GM12878 (cell line): ENCODE measurements at regions not wholly inside any gene's neighbourhood (a gene's known extent, or its start where the extent isn't known, plus 50 kb on each side); places are given as distances from the start of the nearest gene placed in this dataset.

Experiments
- ATAC-seq: fragments of 200-7000 bp; cut with Tn5 transposase; 3 replicates; pipeline ENCODE4 v1.9.1; 2020; ENCODE audit warnings: mild to moderate bottlenecking, moderate library complexity
- BruUV-seq: library from RNA; stranded (reverse); fragments of 400-500 nt; replicated peaks from 2 replicates; lab custom pipeline; 2021; lab: Mats Ljungman, UMichigan
- CTCF ChIA-PET: fragments of 300-600 bp; sonication (Branson Sonifier 250); formaldehyde crosslinking; extraction: SDS; loops from one replicate; lab custom pipeline; 2021; ENCODE audit warnings: inconsistent platforms; lab: Yijun Ruan, JAX
- POLR2A ChIA-PET: fragments of 350-600 bp; formaldehyde crosslinking; extraction: SDS; loops from one replicate; lab custom pipeline; 2021; ENCODE audit warnings: inconsistent platforms; lab: Charles Lee
- RAD21 ChIA-PET: fragments of 300-600 bp; sonication (Branson Sonifier 250); formaldehyde crosslinking; loops from one replicate; lab custom pipeline; 2023; ENCODE audit warnings: antibody characterized with exemption; ENCODE audit not compliant: unreplicated experiment; lab: Charles Lee
- SMC1A ChIA-PET: fragments of 300-600 bp; sonication (Branson Sonifier 250); formaldehyde crosslinking; loops from one replicate; lab custom pipeline; 2023; ENCODE audit not compliant: unreplicated experiment, uncharacterized antibody; lab: Charles Lee
- DNase-seq: peaks from one replicate; pipeline ENCODE4 v3.0.0-alpha.2; 2011; ENCODE audit warnings: low read depth, low spot score
- FAIRE-seq: peaks from 3 replicates; lab custom pipeline; 2011; peaks lifted over from hg19 to GRCh38; lab: Jason Lieb, UNC
- H2AFZ ChIP-seq: 2 replicates; pipeline ENCODE4 v1.6.0; 2011; ENCODE audit warnings: low read depth, low read length, control low read depth; ENCODE audit not compliant: control insufficient read depth
- H3K27ac ChIP-seq: 2 replicates; pipeline ENCODE4 v1.5.1; 2011; ENCODE audit warnings: control low read depth; ENCODE audit not compliant: control insufficient read depth, insufficient read depth
- H3K27me3 ChIP-seq, 2 experiments: replicated peaks in 1 of 2; 2 replicates each; pipeline versions ENCODE4 v1.6.0 to v1.6.1; 2011; ENCODE audit warnings: low read length in 1 of 2; ENCODE audit not compliant: control insufficient read depth in 2 of 2, insufficient read depth in 2 of 2
- H3K36me3 ChIP-seq, 2 experiments: 2 replicates each; pipeline ENCODE4 v1.5.1; 2011; ENCODE audit warnings: low read length in 1 of 2; ENCODE audit not compliant: control insufficient read depth in 2 of 2, insufficient read depth in 2 of 2
- H3K4me1 ChIP-seq: 2 replicates; pipeline ENCODE4 v1.6.1; 2011; ENCODE audit warnings: mild to moderate bottlenecking, low read length, moderate library complexity, mixed read lengths; ENCODE audit not compliant: control insufficient read depth, insufficient read depth
- H3K4me2 ChIP-seq: 2 replicates; pipeline ENCODE4 v1.6.0; 2011; ENCODE audit warnings: control low read depth; ENCODE audit not compliant: control insufficient read depth, insufficient read depth
- H3K4me3 ChIP-seq: fragments of 200-600 bp; sonication (generic); 2 replicates; pipeline ENCODE4 v1.5.1; 2016
- H3K79me2 ChIP-seq: 2 replicates; pipeline ENCODE4 v1.6.0; 2011; ENCODE audit warnings: low read length; ENCODE audit not compliant: control insufficient read depth, insufficient read depth
- H3K9ac ChIP-seq: 2 replicates; pipeline ENCODE4 v1.8.0; 2011; ENCODE audit warnings: low read length, control low read depth, mixed read lengths; ENCODE audit not compliant: control insufficient read depth, insufficient read depth
- H3K9me3 ChIP-seq: replicated peaks from 3 replicates; pipeline ENCODE4 v1.5.1; 2011; ENCODE audit warnings: mild to moderate bottlenecking, low read length; ENCODE audit not compliant: control insufficient read depth, insufficient read depth
- H4K20me1 ChIP-seq: 2 replicates; pipeline ENCODE4 v1.6.0; 2011; ENCODE audit not compliant: control insufficient read depth, insufficient read depth
- BCLAF1 ChIP-seq: fragments of 450-650 bp; IDR thresholded peaks from 2 replicates; pipeline ENCODE4 v1.6.1; 2017; ENCODE audit warnings: antibody characterized with exemption, mild to moderate bottlenecking, moderate library complexity
- IKZF2 ChIP-seq, 2 experiments: fragments of 450-650 bp; IDR thresholded peaks; 2 replicates each; pipeline ENCODE4 v1.6.1; 2017; ENCODE audit warnings: mild to moderate bottlenecking in 2 of 2, moderate library complexity in 2 of 2
- NFYA ChIP-seq: IDR thresholded peaks from 2 replicates; pipeline ENCODE4 v1.6.1; 2011; ENCODE audit warnings: low read depth, mild to moderate bottlenecking, low read length, improper control_type of control experiment, borderline replicate concordance
- NRF1 ChIP-seq: conservative IDR thresholded peaks from 2 replicates; pipeline ENCODE4 v1.6.1; 2011; ENCODE audit warnings: mild to moderate bottlenecking, low read depth, low read length, improper control_type of control experiment
- WGBS: methylation state at CpG from one replicate; pipeline ENCODE4 v1.1.6; 2016; ENCODE audit warnings: low lambda C conversion rate; ENCODE audit not compliant: insufficient replicate concordance, insufficient coverage; ENCODE audit errors: missing lambda C conversion rate; 5-methylcytosine and 5-hydroxymethylcytosine counted together
- in situ Hi-C: fragments of 300-500 bp; cut with MboI; formaldehyde crosslinking; loops from 9 replicates; pipeline ENCODE4 v1.14.3; 2018; ENCODE audit warnings: mixed read lengths
- intact Hi-C: fragments of 100-400 bp; cut with micrococcal nuclease; formaldehyde crosslinking; loops from one replicate; pipeline ENCODE4 v1.14.2; 2022; ENCODE audit not compliant: unreplicated experiment

- Histone ChIP-seq H3K4me3 (no peak overlapping the region), H3K4me1 (no peaks in the 10 kb centered on the region), H3K36me3 (no peaks in the 10 kb centered on the region), H3K4me2 (no peak overlapping the region), H3K27me3 (no peaks in the 10 kb centered on the region), H3K27ac (no peak overlapping the region), H3K79me2 (no peaks in the 10 kb centered on the region), H2AFZ (no peak overlapping the region)
- in situ Hi-C loops, result no loop called here
- ATAC-seq (no peak), DNase-seq (no peak), FAIRE-seq (no peak)
- SMC1A ChIA-PET, result interaction anchor here (1.4 to 1.8 kb wide), 3 partner anchors 8 to 14 kb away, joined by 3 to 8 read pairs (median 4); no protein-coding TSS in a partner anchor
- WGBS, result 73% methylated on average over 7 of the region's 7 CpGs
- TF ChIP-seq NFYA (no peak), IKZF2 (IDR thresholded peaks at IDR 0.05) (no peak), BCLAF1 (no peak), NRF1 (no peak)
- TF ChIP-seq, all 136 proteins: peak for 0
- intact Hi-C loops, result no loop called here
- ChIA-PET CTCF (no interaction called here), RAD21 (interaction anchor here (1.2 kb wide), 1 partner anchor 133 kb away, joined by 3 read pairs; no protein-coding TSS in a partner anchor), POLR2A (no interaction called here)
- H4K20me1 ChIP-seq, result no peaks in the 10 kb centered on the region
- no peak overlapping the region for H3K9ac ChIP-seq
- no peaks in the 10 kb centered on the region for H3K9me3 ChIP-seq
- BruUV-seq, result no TSS peak
Measured at GRCh38 chr1:116242741-116243140, 130.3 kb upstream of the ATP1A1 start.
